ENCODE measurements at regions not wholly inside any gene's neighbourhood (a gene's known extent, or its start where the extent isn't known, plus 50 kb on each side); places are given as distances from the start of the nearest gene placed in this dataset.
A peak's percentile ranks its signal among the peaks of the same experiment; 100 is the strongest.

DNA sequence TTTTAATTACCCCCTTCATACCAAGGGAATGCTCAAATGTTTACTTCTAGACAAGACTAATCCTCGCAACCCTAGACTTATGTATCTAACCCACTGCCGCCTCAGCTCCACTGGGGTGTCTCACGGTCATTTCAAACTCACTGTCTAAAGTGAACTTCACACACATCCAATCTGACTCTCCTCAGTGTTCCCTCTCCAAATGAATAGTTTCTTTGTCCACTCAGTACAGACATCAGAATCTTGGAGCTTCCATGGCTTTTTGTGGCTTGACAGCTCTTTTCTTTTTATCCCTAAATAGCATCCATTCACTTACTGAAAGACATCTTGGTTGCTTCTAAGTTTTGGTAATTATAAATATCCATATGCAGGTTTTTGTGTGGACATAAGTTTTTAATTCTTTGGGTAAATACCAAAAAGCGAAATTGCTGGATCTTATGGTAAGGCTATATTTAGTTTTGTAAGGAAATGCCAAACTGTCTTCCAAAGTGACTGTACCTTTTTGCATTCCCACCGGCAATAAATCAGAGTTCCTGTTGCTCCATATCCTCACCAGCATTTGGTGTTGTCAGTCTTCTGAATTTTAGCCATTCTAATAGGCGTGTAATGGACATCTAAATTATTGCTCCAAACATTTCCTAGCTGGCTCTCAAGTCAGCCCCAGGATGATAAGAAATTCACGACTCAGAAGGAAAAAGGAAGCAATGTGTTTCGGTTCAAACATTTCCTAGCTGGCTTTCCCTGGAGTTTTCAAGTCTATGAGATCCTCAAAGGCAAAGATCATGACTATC lies 73.1 kb downstream of the DNAAF9 start:
- Histone ChIP-seq H3K36me3 (ENCODE audit: control insufficient read depth in 2 of 2, insufficient read depth in 2 of 2, low read length in 1 of 2) (no peaks in the 10 kb centered on the region), H3K9me3 (ENCODE audit: control insufficient read depth in 2 of 2, insufficient read depth in 1 of 2, low read length in 1 of 2) (no peaks in the 10 kb centered on the region)
- WGBS, result 97% methylated on average over 8 of the region's 8 CpGs

DNA sequence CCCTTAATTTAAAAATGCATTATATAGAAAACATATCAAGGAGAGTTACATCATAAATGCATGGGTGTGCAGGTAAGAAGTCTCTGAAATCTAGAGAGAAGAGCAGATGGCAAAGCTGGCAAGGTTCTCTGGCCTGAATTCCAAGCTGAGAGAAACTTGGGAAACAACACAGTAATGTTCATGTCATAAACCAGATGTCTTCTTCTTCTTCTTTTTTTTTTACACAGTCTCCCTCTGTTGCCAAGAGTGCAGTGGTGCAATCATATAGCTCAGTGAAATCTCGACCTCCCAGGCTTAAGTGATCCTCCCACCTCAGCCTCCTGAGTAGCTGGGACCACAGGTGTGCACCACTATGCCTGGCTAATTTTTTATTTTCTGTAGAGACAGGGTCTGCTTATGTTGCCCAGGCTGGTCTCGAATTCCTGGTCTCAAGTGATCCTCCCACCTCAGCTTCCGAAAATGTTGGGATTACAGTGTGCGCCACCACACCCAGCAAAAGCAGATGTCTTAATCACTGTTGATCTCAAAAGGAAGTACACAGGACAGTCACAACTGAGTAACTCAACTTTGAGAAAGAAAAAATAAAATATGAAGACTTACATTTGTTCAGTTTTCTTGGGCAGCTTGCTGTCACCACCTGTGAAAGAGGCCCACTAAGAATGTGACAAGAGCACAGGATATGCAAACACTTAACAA lies 77.3 kb downstream of the DNAAF9 start:
- Histone ChIP-seq H3K27me3 (ENCODE audit: control insufficient read depth in 2 of 2, insufficient read depth in 1 of 2, low read length in 1 of 2) (no peaks in the 10 kb centered on the region), H3K36me3 (ENCODE audit: control insufficient read depth in 2 of 2, insufficient read depth in 2 of 2, low read length in 1 of 2) (no peaks in the 10 kb centered on the region), H3K9me3 (ENCODE audit: control insufficient read depth in 2 of 2, insufficient read depth in 1 of 2, low read length in 1 of 2) (no peaks in the 10 kb centered on the region), H3K4me1 (ENCODE audit: control insufficient read depth in 2 of 2, insufficient read depth in 2 of 2, low read length in 2 of 2) (no peaks in the 10 kb centered on the region), H3K4me3 (ENCODE audit: low read length in 2 of 2) (no peak overlapping the region), H3K27ac (ENCODE audit: low read depth in 1 of 2, low read length in 1 of 2) (no peak overlapping the region)
- DNase-seq (ENCODE audit: low read depth in 6 of 9, low spot score in 9 of 9), result no peak
- WGBS, result 93% methylated on average over 4 of the region's 4 CpGs

More for the DNA sequence above, 73.1 kb downstream of the DNAAF9 start:
- DNase-seq (ENCODE audit: low read depth in 6 of 9, low spot score in 9 of 9), result no peak
- Histone ChIP-seq H3K27me3 (ENCODE audit: control insufficient read depth in 2 of 2, insufficient read depth in 1 of 2, low read length in 1 of 2) (no peaks in the 10 kb centered on the region), H3K27ac (ENCODE audit: low read depth in 1 of 2, low read length in 1 of 2) (no peak overlapping the region), H3K4me1 (ENCODE audit: control insufficient read depth in 2 of 2, insufficient read depth in 2 of 2, low read length in 2 of 2) (no peaks in the 10 kb centered on the region), H3K4me3 (ENCODE audit: low read length in 2 of 2) (no peak overlapping the region)

DNA sequence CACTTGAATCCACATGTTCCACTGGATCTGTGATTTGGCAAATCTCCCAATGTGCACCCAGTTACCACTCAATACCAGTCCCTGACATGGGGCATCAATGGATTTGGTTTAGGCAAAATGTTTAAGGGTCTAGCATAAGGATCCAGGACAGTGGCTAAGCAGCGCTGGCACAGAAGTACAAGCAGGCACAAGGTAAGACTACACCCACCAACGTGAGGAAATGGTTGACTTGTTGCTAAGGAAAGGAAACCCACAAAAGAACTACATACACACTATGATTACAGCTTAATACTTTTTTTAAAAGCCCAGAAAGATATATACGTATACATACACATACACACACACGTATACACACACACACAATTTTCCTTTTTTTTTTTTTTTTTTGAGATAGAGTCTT lies 79.0 kb downstream of the DNAAF9 start:
- Histone ChIP-seq H3K27me3 (ENCODE audit: control insufficient read depth in 2 of 2, insufficient read depth in 1 of 2, low read length in 1 of 2) (no peaks in the 10 kb centered on the region), H3K27ac (ENCODE audit: low read depth in 1 of 2, low read length in 1 of 2) (no peak overlapping the region), H3K36me3 (ENCODE audit: control insufficient read depth in 2 of 2, insufficient read depth in 2 of 2, low read length in 1 of 2) (no peaks in the 10 kb centered on the region), H3K9me3 (ENCODE audit: control insufficient read depth in 2 of 2, insufficient read depth in 1 of 2, low read length in 1 of 2) (no peaks in the 10 kb centered on the region), H3K4me3 (ENCODE audit: low read length in 2 of 2) (no peak overlapping the region), H3K4me1 (ENCODE audit: control insufficient read depth in 2 of 2, insufficient read depth in 2 of 2, low read length in 2 of 2) (no peaks in the 10 kb centered on the region)
- DNase-seq (ENCODE audit: low read depth in 6 of 9, low spot score in 9 of 9), result peak in 3 of 9 donors; percentile 7 to 35 (median 9)
- 37% methylated on average over 4 of the region's 4 CpGs for WGBS

DNA sequence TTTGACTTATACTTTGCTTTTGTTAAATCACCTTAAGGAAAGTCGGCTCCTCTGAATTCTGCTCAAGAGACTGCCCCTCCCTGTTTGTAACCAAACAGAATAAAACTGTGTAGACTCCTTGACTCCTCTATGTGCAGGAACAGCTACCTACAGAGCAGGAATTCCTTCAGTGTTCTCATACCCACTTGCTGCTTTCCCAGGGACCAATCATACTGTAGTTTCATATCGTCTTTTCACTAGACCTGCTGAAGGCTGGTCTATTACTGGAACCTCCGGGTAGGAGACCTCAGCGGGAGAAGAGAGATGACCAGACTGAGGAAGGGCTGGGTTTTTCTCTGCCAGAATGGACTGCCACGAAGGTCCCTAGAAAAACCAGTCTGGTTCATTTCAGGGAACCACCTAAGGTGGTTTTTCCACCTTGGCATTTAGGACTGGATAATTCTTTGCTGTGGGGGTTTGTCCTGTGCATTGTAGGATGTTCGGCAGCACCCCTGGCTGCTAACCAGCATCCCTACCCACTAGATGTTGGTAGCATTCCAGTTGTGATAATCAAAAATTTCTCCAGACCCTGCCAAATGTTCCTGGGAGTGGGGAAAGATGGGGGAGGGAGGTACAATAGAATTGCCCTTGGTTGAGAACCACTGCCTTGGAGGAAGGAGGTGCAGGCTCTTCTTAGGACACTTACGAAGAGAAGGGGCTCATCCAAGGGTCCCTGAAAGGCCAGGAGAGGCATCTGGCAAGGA lies 80.5 kb downstream of the DNAAF9 start:
- 95% methylated on average over 7 of the region's 7 CpGs for WGBS

DNA sequence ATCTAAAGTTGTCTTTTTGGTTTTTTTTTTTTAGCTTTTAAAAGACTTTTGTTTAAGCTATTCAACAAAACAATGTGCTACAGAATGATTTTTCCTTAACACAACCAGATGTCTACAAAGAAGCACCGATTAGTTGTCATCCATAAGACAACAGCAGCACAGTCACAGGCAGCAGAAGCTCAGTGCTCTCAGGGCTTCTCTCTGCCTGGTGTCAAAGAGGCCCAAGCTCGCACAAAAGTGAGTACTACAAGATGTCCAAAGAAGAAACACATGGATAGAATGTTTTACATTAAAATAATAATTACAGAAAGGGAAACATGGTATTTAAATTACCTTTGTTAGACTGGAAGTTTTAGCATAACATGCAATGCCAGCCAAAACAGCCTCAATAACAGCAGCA lies 81.6 kb downstream of the DNAAF9 start:
- H3K4me3 ChIP-seq (ENCODE audit: low read length in 2 of 2), result no peak overlapping the region

More for the DNA sequence above, 80.5 kb downstream of the DNAAF9 start:
- no peak overlapping the region for H3K4me3 ChIP-seq (ENCODE audit: low read length in 2 of 2)
- H3K9me3 ChIP-seq (ENCODE audit: control insufficient read depth in 2 of 2, insufficient read depth in 1 of 2, low read length in 1 of 2), result no peaks in the 10 kb centered on the region
- DNase-seq (ENCODE audit: low read depth in 6 of 9, low spot score in 9 of 9), result no peak
- H3K27me3 ChIP-seq (ENCODE audit: control insufficient read depth in 2 of 2, insufficient read depth in 1 of 2, low read length in 1 of 2), result no peaks in the 10 kb centered on the region
- H3K36me3 ChIP-seq (ENCODE audit: control insufficient read depth in 2 of 2, insufficient read depth in 2 of 2, low read length in 1 of 2), result no peaks in the 10 kb centered on the region
- H3K4me1 ChIP-seq (ENCODE audit: control insufficient read depth in 2 of 2, insufficient read depth in 2 of 2, low read length in 2 of 2), result no peaks in the 10 kb centered on the region
- no peak overlapping the region for H3K27ac ChIP-seq (ENCODE audit: low read depth in 1 of 2, low read length in 1 of 2)

DNA sequence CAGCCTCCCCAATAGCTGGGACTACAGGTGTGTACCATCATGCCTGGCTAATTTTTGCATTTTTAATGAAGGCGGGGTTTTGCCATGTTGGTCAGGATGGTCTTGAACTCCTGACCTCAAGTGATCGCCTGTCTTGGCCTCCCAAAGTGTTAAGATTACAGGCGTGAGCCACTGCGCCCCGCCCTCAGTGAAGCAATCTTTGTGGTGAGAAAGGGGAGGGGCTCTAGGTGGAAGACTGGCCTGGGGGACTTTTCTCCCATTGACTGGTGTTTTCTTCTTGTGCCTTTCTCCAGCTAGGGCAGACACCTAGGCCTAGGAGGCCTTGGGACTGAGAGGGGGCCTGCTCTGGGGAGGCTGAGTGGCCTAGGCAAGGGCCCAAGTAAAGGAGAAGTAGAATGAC lies 84.1 kb downstream of the DNAAF9 start:
- H3K4me3 ChIP-seq (ENCODE audit: low read length in 2 of 2), result no peak overlapping the region
- no peak for DNase-seq (ENCODE audit: low read depth in 6 of 9, low spot score in 9 of 9)
- H3K27me3 ChIP-seq (ENCODE audit: control insufficient read depth in 2 of 2, insufficient read depth in 1 of 2, low read length in 1 of 2), result no peaks in the 10 kb centered on the region
- H3K4me1 ChIP-seq (ENCODE audit: control insufficient read depth in 2 of 2, insufficient read depth in 2 of 2, low read length in 2 of 2), result no peaks in the 10 kb centered on the region
- no peaks in the 10 kb centered on the region for H3K9me3 ChIP-seq (ENCODE audit: control insufficient read depth in 2 of 2, insufficient read depth in 1 of 2, low read length in 1 of 2)
- 98% methylated on average over 5 of the region's 5 CpGs for WGBS
- no peaks in the 10 kb centered on the region for H3K36me3 ChIP-seq (ENCODE audit: control insufficient read depth in 2 of 2, insufficient read depth in 2 of 2, low read length in 1 of 2)
- H3K27ac ChIP-seq (ENCODE audit: low read depth in 1 of 2, low read length in 1 of 2), result no peak overlapping the region

More for the DNA sequence above, 81.6 kb downstream of the DNAAF9 start:
- H3K27ac ChIP-seq (ENCODE audit: low read depth in 1 of 2, low read length in 1 of 2), result no peak overlapping the region
- H3K9me3 ChIP-seq (ENCODE audit: control insufficient read depth in 2 of 2, insufficient read depth in 1 of 2, low read length in 1 of 2), result no peaks in the 10 kb centered on the region
- no peaks in the 10 kb centered on the region for H3K4me1 ChIP-seq (ENCODE audit: control insufficient read depth in 2 of 2, insufficient read depth in 2 of 2, low read length in 2 of 2)
- H3K36me3 ChIP-seq (ENCODE audit: control insufficient read depth in 2 of 2, insufficient read depth in 2 of 2, low read length in 1 of 2), result no peaks in the 10 kb centered on the region
- no peak for DNase-seq (ENCODE audit: low read depth in 6 of 9, low spot score in 9 of 9)
- H3K27me3 ChIP-seq (ENCODE audit: control insufficient read depth in 2 of 2, insufficient read depth in 1 of 2, low read length in 1 of 2), result no peaks in the 10 kb centered on the region
- 96% methylated on average over 2 of the region's 2 CpGs for WGBS

DNA sequence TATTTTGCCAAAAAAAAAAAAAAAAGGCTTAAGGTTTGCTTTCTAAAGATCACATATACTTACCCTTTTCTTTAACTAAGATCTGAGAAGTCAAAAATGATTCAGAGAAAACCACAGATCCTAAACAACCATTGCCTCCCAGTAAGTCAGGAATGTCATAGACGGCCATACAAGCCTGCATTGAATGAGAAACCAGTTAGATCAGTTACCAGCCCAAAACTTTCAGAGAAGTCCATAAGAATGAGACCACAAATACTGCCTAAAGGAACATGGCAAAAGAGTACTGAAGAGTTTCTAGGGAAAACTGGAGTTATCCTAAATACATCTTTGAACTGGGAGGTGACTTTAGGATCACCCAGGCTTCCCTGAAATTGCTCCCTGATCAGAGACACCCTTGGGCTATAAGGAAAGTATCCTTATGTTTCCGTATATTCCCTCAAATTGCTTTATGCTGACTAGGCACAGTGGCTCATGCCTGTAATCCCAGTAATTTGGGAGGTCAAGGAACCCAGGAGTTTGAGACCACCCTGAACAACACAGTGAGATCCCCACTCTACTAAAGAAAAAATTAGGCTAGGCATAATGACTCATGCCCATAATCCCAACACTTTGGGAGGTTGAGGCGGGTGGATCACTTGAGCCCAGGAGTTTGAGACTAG lies 79.4 kb upstream of the SLC4A11 start:
- Histone ChIP-seq H3K27me3 (ENCODE audit: control insufficient read depth in 2 of 2, insufficient read depth in 1 of 2, low read length in 1 of 2) (no peaks in the 10 kb centered on the region), H3K27ac (ENCODE audit: low read depth in 1 of 2, low read length in 1 of 2) (no peak overlapping the region), H3K9me3 (ENCODE audit: control insufficient read depth in 2 of 2, insufficient read depth in 1 of 2, low read length in 1 of 2) (no peaks in the 10 kb centered on the region), H3K4me1 (ENCODE audit: control insufficient read depth in 2 of 2, insufficient read depth in 2 of 2, low read length in 2 of 2) (peaks cover 0 to 3% of the 10 kb centered on the region in 2 donors), H3K4me3 (ENCODE audit: low read length in 2 of 2) (no peak overlapping the region), H3K36me3 (ENCODE audit: control insufficient read depth in 2 of 2, insufficient read depth in 2 of 2, low read length in 1 of 2) (no peaks in the 10 kb centered on the region)
- 98% methylated on average over 3 of the region's 3 CpGs for WGBS
- no peak for DNase-seq (ENCODE audit: low read depth in 6 of 9, low spot score in 9 of 9)

DNA sequence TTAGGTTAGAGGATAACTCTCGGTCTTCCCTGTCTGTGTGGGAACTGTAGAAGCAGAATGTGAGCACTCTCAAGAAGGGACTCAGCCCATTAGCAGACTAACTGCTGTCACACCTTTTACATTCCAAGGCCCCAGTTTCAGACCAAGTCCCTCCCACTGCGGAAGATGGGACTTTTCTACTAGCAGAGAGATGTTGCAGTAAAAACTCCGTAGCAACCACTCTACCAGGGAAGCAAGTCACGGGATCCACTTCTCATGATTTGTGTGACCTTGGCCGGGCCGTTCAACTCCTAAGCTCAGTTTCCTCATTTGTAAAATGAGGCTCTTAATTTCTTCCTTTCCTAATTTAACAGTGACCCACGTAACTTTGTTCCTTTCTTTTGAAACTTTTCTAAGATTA lies 77.1 kb upstream of the SLC4A11 start:
- Histone ChIP-seq H3K9me3 (ENCODE audit: control insufficient read depth in 2 of 2, insufficient read depth in 1 of 2, low read length in 1 of 2) (no peaks in the 10 kb centered on the region), H3K4me3 (ENCODE audit: low read length in 2 of 2) (no peak overlapping the region), H3K27ac (ENCODE audit: low read depth in 1 of 2, low read length in 1 of 2) (no peak overlapping the region), H3K36me3 (ENCODE audit: control insufficient read depth in 2 of 2, insufficient read depth in 2 of 2, low read length in 1 of 2) (no peaks in the 10 kb centered on the region), H3K4me1 (ENCODE audit: control insufficient read depth in 2 of 2, insufficient read depth in 2 of 2, low read length in 2 of 2) (peaks cover 0 to 3% of the 10 kb centered on the region in 2 donors), H3K27me3 (ENCODE audit: control insufficient read depth in 2 of 2, insufficient read depth in 1 of 2, low read length in 1 of 2) (no peaks in the 10 kb centered on the region)
- WGBS, result 97% methylated on average over 7 of the region's 7 CpGs
- DNase-seq (ENCODE audit: low read depth in 6 of 9, low spot score in 9 of 9), result no peak
